GM04504 (cell line): ENCODE measurements at regions not wholly inside any gene's neighbourhood (a gene's known extent, or its start where the extent isn't known, plus 50 kb on each side); places are given as distances from the start of the nearest gene placed in this dataset.

Source experiments
- DNase-seq: peaks from one replicate; pipeline ENCODE4 v3.0.0-alpha.2; 2012; ENCODE audit warnings: low read depth

DNA sequence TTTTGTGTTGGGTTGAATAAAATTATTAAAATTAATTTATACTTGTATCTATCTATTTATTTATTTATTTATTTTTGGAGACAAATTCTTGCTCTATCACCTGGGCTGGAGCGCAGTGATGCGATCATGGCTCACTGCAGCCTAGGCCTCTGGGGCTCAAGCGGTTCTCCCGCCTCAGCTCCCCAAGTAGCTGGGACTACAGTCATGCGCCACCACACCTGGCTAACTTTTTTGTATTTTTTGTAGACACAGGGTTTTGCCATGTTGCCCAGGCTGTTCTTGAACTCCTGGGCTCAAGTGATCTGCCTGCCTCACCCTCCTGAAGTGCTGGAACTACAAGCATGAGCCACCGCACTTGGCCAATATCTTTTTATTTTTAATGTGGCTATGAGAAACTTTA lies 134.7 kb upstream of the SPDL1 start:
- no peak for DNase-seq

DNA sequence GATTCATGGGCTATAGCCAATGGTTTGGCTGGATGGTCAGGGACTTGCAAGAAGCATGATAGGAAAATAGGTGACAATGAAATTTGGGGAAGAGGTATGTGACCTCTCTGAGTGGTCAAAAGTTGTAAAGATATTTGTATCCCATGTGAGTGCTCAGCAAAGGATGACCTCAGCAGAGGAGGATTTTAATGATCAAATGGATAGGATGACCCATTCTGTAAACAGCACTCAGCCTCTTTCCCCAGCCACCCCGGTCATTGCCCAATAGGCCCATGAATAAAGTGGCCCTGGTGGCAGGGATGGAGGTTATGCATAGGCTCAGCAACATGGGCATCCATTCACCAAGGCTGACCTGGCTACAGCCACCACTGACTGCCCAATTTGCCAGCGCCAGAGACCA lies 138.4 kb upstream of the SPDL1 start:
- no peak for DNase-seq

DNA sequence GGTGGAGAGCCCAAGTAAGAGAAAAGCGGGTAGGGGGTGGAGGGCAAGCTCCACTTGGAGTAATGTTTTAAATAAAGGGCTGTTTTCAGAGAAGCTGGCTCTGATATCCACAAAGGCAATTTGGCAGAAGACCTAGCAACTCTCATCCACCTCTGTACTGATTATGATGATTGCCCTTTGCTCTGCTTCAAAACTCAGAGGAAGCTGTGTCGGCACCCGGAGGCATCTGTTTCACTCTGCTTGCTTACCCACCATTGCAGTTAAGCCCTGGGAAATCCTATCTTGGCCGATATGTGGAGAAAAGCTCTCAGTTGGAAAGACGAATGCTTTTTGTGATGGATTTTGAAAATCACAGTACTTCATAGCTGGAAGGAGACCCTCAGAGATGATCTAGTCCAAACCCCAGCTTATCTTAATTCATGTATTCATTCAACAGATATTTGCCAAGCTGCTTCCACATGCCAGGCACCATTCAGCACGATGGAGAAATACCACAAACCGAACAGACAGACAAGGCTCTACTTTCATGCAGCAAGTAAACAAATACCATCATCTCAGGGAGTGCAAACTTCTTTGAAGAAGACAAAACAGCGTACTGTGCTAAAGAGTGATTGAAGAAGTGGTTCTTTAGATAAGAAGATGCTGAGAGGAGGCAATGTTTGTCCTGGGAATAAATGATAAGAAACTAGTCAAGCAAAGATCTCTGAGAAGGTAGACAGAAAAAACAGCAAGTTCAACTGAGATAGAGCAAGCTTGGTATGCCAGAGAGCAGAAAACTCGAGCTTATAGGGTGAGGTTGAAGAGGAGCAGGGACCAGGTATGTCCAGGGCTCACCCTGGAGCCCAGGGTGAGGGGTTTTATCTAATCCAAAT lies 140.4 kb upstream of the SPDL1 start:
- no peak for DNase-seq

DNA sequence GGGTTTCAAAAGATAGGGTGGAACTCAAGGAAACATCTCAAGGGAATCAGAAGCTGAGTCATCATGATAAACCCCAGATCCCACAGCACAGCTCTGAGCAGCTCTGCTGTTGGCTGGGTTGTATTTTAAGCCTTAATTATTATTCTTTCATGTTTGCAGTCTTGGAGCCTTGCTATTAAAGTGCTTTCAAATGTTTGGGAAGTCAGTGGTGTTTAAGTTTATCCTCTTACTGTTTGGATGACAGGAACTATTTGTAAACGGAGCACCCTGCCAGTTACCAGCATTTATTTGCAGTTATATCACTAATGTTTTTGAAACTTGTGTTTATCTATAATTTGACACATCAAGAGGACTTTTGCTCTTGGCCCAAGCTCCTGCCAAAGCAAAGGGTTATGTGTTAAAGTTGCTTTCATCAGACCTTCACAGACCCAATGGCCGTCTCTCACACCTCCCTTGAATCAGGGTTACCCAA lies 141.1 kb upstream of the SPDL1 start:
- DNase-seq = no peak

DNA sequence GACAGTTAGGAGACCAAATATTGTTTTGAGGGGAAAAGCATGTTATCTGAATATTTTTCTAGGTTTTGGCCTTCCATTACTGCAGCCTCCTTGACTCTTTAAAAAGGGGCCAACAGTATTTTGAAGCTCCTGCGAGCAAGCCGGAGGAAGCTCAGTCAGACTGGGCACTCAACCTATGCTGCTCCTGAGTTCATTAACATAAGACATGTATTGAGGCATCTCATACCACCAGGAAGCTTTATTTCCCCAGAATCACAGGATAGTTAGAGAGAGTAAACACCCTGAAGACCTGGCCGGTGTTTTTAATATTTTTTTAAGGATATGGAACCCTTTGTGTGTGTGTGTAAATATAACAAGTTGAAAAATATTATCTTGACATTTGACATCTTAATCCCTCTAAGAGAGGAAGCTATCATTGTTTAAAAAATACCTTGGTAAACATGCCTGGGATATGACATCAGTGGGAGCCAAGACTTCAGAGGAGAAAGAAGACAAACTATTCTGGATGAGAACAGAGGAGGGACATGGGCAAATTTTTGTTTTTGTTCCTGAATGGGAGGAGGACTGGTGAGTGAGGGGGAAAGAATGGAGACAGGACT lies 139.3 kb upstream of the SLIT3 start:
- no peak for DNase-seq

DNA sequence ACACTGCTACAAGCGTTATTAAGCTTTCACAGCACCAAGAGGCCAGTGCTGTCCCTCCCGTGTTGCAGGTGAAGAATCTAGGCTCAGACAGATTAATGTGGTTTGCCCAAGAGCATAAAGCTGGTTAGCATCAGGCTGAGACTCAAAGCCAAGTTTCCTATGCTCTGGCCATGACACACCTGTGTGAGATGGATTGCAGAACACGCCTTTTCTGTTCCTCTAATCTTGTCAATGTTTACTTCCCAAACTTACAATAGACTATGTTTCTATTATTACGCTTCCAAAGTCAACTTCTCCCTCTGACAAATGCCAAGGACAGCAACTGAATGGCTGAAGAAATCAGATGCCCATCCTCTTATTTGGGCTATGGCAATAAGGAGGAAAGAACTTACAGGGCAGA lies 138.4 kb upstream of the SLIT3 start:
- DNase-seq = no peak

DNA sequence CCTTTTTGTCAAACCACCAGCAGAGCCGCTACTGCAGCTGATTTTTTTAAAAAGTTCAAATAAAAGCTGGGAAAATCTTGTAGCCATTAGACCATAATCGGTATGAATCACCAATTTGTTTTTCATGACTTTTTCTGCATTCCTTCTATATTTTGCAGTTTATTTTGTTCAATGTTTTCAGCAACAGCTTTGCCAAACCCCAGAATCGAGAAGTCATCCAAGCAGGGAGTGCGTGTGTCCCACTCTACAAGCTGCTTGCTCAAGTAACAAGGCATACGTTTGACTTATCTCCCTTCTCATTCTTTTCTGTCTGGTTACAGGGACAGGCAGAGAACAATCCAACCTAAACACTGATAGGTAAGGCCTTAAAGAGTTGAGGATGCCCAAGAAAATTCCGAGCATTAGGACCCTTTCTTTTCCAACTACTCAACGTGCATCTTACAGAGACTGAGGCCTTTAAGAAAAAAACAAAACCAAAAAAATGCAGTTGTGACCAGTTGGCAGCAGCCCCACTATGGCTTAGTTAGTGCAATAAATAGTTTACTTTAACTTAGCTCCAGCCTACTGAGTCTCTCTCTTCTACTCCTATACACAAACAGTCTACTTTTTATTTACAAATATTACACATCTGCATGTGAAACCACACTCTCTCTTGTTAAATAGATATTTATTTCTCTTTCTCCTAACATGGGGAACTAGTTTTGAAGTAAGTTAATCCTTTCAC lies 134.7 kb upstream of the SLIT3 start:
- peak; percentile 57 for DNase-seq

DNA sequence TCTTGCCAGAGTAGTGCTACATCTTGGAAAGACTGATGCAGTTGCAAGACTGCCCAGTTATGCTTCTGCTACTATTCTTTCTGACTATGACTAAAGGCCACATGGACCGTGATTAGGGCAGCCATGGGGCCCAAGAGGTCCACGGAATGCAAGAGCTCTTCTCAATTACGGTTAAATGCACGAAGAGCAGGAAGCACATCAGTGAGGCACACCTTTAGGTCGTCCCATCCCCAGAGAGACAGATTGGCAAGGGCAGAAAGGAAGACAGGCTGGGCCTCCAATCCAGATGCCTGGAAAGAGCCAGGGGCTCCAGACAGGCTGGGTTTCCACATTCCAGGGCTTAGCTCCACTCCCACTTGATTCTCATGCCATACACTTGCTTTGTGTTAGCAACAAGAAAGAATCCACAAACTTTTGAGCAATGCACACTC lies 132.3 kb upstream of the SLIT3 start:
- DNase-seq = no peak

DNA sequence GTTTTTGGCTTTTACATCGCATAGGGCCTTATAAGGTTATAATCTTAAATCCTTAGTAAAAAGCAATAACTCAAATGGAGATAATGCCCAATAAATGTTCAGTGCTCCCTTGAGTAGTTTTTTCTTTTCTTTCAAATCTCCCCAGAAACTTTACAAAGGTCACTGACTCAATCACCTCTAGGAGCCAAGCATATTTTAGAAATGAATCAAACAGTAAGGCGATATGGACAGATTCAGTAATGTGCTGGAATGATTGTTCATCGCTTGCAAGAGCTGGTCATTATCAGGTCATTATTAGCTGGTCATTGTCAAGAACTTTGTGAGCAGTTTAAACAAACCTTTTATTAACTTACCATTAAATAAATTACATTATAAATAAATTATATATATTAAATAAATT lies 130.4 kb upstream of the SLIT3 start:
- no peak for DNase-seq

DNA sequence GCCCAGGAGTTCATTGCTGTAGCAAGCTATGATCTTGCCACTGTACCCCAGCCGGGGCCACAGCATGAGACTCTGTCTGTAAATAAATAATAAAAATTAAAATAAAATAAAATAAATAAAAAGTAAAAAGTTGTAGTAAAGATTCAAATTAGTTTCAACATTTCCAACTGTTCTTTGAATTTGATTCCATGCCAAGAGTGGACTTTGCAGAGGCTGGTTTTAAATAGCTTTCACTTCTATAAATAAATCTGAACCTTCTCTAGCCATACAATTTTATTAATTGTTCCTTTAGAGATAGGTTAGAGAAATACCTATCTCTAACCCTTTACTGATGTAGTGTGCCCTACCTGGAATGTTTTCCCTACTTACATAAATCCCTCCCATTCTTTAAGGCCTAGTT lies 129.7 kb upstream of the SLIT3 start:
- DNase-seq = no peak

DNA sequence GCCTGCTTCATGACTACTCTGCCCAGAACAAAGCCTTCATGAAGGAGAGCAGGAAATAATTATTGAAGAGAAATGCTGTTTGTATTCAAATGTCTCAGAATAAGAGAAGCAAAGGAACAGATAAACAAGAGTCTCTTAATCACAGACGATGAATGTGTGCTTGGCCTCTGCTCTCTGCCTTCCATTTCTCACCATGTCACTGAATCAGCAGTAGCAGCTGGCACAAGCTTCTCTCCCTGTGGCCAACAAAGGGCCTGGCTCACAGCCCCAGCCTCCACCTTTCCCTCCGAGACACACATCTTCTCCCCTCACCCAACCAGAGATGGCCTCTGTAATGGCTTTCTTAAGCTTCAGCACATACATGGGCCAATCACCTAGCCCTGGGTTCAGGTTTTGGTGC lies 128.1 kb upstream of the SLIT3 start:
- no peak for DNase-seq

DNA sequence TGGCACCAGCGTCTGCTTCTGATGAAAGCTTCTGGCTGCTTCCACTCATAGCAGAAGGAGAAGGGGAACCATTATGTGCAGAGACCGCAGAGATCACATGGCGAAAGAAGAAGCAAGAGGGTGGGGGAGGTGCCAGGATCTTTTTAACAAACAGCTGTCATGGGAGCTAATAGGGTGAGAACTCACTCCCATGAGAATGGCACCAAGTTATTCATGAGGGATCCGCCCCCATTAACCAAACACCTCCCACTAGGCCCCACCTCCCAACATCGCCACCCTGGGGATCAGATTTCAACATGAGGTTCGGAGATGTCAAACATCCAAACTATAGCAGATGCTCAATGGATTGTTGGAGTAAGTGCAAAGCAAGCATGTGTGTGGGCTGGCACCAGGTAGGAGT lies 125.8 kb upstream of the SLIT3 start:
- DNase-seq = no peak

DNA sequence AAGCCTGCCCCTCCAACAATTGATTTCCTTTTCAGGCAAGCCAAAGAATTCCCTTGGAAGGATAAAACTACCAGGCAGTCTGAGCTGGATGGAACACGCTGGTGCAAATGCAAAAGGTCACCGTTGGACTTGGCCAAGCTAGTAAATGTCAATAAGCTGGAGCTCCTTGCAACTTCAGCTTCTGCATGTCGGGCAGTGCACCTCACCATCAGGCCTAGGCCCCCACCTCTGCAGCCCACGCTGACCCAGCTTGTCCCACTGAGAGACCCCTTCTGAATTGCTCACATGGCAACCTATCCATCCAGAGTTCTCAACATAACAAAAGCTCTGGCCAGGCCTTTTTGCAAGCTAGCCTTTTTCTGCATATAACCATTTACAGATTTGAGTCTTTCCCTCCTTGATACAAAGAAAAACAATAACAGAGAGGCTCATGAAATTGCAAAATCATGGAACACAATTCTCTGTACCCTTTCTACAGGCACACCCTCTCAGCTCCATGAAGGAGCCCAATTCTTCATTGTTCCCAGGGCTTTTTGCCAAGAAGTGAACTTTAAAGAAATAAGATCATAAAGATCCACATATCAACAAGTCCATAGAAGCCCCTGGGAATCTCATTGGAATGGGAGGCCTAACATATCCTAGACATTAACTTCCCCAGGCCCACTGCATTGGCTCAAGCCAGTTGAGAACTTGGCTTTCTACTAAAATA lies 123.9 kb upstream of the SLIT3 start:
- DNase-seq = no peak

DNA sequence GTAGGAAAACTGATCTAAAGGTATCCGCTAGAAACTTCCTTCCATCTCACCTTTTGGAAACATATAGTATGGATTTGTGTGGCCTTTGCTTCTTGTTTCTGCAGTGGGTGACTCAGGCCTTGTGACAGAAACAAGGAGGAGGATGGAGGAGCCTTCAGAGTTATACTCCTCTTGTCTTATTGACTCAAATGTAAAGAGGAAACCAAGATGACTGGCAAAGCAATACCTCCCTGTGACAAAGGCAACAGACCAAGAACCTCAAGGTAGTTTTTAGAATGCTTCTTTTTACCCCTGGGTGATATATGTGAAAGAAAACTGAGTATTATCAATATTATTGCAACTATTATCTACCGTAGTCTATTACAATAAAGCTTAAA lies 123.3 kb upstream of the SLIT3 start:
- no peak for DNase-seq

DNA sequence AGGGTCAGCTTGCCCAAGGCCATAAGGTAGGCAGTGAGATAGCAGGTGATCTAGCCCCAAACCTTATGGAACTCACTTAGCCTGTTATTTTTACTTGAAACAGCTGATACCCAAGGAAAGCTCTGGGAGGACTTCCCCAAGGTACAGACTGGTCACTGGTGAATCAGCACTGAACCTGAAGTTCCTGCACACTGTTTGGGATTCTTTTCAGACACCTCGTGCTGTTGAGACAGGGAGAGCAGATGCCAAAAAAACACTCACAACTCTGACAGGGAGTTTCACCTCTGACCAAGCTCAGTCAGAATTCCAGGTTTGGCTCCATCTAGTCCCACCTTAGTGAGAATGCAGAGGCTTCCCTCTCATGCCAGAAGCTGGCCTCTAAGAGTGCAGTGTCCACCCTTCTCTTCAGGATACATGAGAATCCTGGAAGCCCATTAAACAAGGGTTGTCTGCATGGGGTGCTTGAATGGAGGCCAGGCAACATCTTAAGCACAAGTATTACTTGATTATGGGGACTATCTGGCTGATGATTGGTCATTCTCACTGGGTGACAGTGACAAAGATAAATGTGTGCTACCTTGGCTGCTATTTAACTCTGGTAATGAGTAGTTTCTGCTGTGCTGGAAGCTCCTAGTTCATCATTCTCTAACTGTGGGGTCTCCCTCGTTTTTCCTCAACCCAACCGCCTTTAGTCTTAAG lies 122.8 kb upstream of the SLIT3 start:
- DNase-seq = no peak

DNA sequence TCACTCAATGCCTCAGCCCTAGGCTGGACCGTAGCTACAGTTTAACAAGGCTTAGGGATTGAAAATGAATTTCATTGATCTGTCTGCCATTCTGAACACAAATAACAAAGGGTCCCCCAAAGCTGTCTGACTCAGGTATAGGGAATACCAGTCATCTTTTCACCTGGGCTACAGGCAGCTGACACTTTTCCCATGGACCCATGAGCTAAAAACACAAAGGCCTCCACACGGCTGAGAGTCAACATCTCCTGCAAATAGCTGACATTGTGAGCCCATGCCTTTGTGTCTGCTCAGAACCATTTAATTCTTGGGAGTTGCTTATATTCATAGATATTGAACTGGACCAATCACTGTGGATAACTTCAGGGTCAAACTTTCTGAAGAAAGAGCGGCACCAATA lies 121.1 kb upstream of the SLIT3 start:
- DNase-seq = no peak

DNA sequence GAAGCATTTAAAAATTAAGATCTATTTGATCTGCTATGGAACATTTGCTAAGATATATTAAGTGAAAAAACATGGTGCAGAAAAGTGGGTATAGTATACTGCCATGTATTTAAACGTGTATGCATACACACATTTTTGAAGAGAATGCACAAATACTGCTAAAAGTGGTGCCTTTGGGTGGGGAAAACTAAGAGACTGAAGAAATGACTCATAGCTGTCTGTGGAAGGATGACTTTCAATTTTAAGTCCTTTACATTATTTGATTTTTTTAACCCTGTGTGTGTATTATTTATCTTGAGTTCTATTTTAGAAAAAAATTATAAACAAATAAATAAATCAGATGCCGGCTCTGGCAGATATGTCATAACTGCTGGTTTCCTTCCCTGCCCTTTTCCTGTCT lies 120.7 kb upstream of the SLIT3 start:
- no peak for DNase-seq

DNA sequence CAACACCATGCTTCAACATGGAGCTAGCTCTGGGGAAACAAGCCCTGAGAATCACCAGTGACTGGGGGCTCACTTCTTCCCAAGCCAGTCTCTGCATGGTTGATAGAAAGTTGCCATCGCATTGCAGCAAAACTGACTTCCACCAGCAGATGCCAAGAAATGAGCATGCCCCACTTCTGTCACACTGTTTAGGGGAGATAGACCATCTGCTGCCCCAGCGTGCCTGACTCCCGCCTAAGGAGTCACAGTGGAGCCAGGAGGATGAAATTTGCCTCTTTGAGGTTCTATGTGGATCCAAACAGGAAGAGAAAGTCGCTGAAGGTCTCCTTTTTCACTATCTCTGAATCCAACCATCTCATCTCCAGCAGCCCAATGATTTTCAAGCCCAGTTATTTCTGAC lies 116.7 kb upstream of the SLIT3 start:
- DNase-seq = no peak

DNA sequence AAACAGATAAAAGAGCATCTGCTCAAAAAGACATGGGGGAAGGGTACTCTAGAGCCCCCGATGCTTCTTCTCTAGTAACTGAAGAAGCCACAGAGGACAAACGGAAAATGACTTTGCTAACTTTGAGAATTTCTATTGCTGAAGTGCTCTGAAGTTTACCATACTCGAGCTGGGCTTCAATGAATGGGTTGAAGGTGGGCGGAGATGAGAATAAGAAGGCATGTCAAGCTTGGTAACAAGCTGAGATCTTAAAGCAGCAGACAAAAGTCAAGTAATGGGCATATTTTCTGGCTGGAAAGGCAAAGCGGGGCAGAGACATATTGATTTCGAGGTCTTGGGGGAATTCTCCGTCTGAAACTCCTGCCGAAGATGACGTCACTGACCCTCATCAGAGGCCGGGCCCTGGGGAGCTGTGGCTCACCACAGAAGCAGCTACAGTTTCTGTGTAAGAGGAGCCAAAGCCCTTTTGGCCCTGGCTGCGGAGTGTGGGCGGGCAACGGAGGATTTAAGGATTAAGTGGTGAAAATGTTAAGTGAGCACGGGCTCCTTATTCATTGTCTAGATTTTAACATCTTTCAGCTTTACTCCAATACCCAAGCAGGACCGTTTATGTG lies 115.8 kb upstream of the SLIT3 start:
- DNase-seq = peak; percentile 83

DNA sequence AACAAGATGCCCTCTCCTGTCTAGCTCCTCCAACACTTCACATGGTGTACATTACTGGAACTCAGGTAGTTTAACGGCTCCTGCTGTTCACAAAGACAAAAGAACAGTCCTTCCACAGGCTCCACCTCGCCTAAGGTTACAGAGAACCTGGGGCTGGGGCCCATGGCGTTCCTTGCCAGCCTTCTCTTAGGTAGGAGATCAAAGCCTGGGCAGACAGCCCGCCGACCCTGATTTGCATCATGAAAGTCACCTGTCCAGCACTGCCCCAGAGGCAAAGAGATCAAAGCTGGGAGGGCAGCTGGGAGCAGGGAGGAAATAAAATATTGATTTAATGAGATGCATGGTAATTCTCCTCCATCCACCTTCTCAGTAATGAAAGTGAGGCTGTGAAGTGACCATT lies 115.0 kb upstream of the SLIT3 start:
- DNase-seq = no peak

DNA sequence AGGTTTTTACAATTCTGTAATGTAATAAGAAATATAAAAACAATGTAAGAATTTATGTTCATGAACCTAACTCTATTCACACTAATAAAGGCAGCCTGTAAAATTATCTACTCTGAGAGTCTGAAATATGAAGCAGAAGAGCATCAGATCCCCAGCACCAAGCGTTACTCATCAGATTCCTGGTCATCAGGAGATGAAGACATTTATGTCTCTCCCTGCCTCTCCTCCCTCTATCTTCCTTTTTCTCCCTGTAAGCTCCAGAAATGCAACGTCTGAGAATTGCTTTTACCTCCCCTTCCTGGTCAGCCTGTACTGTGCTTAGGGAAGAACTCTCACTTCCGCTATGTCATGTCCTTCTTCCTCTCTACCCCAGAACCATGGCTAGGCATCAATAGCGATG lies 114.4 kb upstream of the SLIT3 start:
- no peak for DNase-seq
